Body of pancreas (tissue), 4 donors: ENCODE measurements at regions not wholly inside any gene's neighbourhood (a gene's known extent, or its start where the extent isn't known, plus 50 kb on each side); places are given as distances from the start of the nearest gene placed in this dataset.

ENCODE experiments used
- ATAC-seq: fragments of 150-250 bp; one replicate; pipeline ENCODE4 v1.9.1; 2016
- DNase-seq, 4 donors: peaks; one replicate each; pipeline ENCODE4 v3.0.0-alpha.2; 2019
- H3K27ac ChIP-seq, 4 donors: fragments of 200-600 bp; sonication (generic); 1 replicate in 3 of 4; 2 replicates in 1 of 4; pipeline versions ENCODE4 v1.5.1 to v1.6.1; 2016 to 2019; ENCODE audit warnings: mild to moderate bottlenecking in 1 of 4, mixed read lengths in 1 of 4, moderate library complexity in 1 of 4
- H3K27me3 ChIP-seq, 2 donors: fragments of 200-600 bp; sonication (generic); one replicate each; pipeline ENCODE4 v1.6.0; 2016; ENCODE audit warnings: mild to moderate bottlenecking in 1 of 2
- H3K36me3 ChIP-seq, 2 donors: fragments of 200-600 bp; sonication (generic); replicated peaks in 1 of 2; 2 replicates each; pipeline ENCODE4 v1.5.1; 2016; ENCODE audit warnings: low read depth in 2 of 2; ENCODE audit not compliant: insufficient read depth in 1 of 2
- H3K4me1 ChIP-seq: fragments of 200-600 bp; sonication (generic); one replicate; pipeline ENCODE4 v1.6.0; 2016
- H3K4me3 ChIP-seq, 2 donors: fragments of 200-600 bp; sonication (generic); 1 replicate in 1 of 2; 2 replicates in 1 of 2; pipeline ENCODE4 v1.5.1; 2016 to 2019
- H3K9me3 ChIP-seq, 3 donors: fragments of 200-600 bp; sonication (generic); 1 replicate in 2 of 3; 2 replicates in 1 of 3; pipeline ENCODE4 v1.5.1; 2016
- CTCF ChIP-seq, 7 experiments: fragments of 450-650 bp in 4 of 7; fragments of 200-600 bp in 3 of 7; sonication (generic) in 3 of 7; IDR thresholded peaks; one replicate each; pipeline ENCODE4 v1.5.1; 2016 to 2019; ENCODE audit warnings: antibody characterized with exemption in 7 of 7
- POLR2A ChIP-seq, 3 donors: fragments of 450-650 bp; IDR thresholded peaks; one replicate each; pipeline ENCODE4 v1.6.1; 2016; ENCODE audit warnings: antibody characterized with exemption in 3 of 3, mild to moderate bottlenecking in 2 of 3
- WGBS, 2 donors: methylation state at CpG; one replicate each; pipeline ENCODE4 v1.1.5; 2017; 5-methylcytosine and 5-hydroxymethylcytosine counted together
- intact Hi-C: fragments of 100-400 bp; cut with DNase I; formaldehyde crosslinking; loops from one replicate; pipeline ENCODE4 v1.15.1; 2023

- no peak overlapping the region for H3K4me3 ChIP-seq
Observed at GRCh38 chr1:194802572-194802971, 1616.2 kb upstream of the B3GALT2 start.

GRCh38 chr1:194795917-194796593 lies 1609.6 kb upstream of the B3GALT2 start:
- no peaks in the 10 kb centered on the region for H3K9me3 ChIP-seq
- H3K4me3 ChIP-seq = no peak overlapping the region
- H3K27ac ChIP-seq = no peak overlapping the region
- intact Hi-C loops = no loop called here
- ATAC-seq (no peak), DNase-seq (no peak)
- no peaks in the 10 kb centered on the region for H3K36me3 ChIP-seq
- WGBS, 2 donors = 45 to 66% methylated on average over 4 of the region's 4 CpGs
- no peaks in the 10 kb centered on the region for H3K27me3 ChIP-seq
- no peaks in the 10 kb centered on the region for H3K4me1 ChIP-seq
- TF ChIP-seq POLR2A (IDR thresholded peaks at IDR 0.05) (no peak), CTCF (IDR thresholded peaks at IDR 0.05) (no peak)

More at GRCh38 chr1:194802572-194802971, 1616.2 kb upstream of the B3GALT2 start:
- Histone ChIP-seq H3K27ac (no peak overlapping the region), H3K4me1 (no peaks in the 10 kb centered on the region), H3K36me3 (no peaks in the 10 kb centered on the region), H3K27me3 (no peaks in the 10 kb centered on the region), H3K9me3 (no peaks in the 10 kb centered on the region)
- TF ChIP-seq CTCF (IDR thresholded peaks at IDR 0.05) = no peak
- TF ChIP-seq POLR2A (IDR thresholded peaks at IDR 0.05) = no peak
- intact Hi-C loops = no loop called here
- 14 to 18% methylated on average over 3 of the region's 3 CpGs for WGBS, 2 donors
- DNase-seq (no peak), ATAC-seq (no peak)

GRCh38 chr1:194787001-194787400 lies 1600.6 kb upstream of the B3GALT2 start:
- WGBS, 2 donors = 57 to 66% methylated on average over 3 of the region's 3 CpGs
- no peak for ATAC-seq
- intact Hi-C loops = no loop called here
- H3K4me3 ChIP-seq = no peak overlapping the region
- H3K36me3 ChIP-seq = no peaks in the 10 kb centered on the region
- no peak for DNase-seq
- no peaks in the 10 kb centered on the region for H3K27me3 ChIP-seq
- H3K4me1 ChIP-seq = no peaks in the 10 kb centered on the region
- no peak overlapping the region for H3K27ac ChIP-seq
- no peaks in the 10 kb centered on the region for H3K9me3 ChIP-seq
- no peak for TF ChIP-seq CTCF (IDR thresholded peaks at IDR 0.05)
- TF ChIP-seq POLR2A (IDR thresholded peaks at IDR 0.05) = no peak

- no peaks in the 10 kb centered on the region for H3K4me1 ChIP-seq
- no peak for TF ChIP-seq POLR2A (IDR thresholded peaks at IDR 0.05)
- no peak for TF ChIP-seq CTCF (IDR thresholded peaks at IDR 0.05)
- 58 to 73% methylated on average over 4 of the region's 4 CpGs for whole genome bisulfite sequencing, 2 donors
- ATAC-seq (no peak), DNase-seq (no peak)
- intact Hi-C loops = no loop called here
- H3K4me3 ChIP-seq = no peak overlapping the region
- no peak overlapping the region for H3K27ac ChIP-seq
- H3K9me3 ChIP-seq = no peaks in the 10 kb centered on the region
- H3K36me3 ChIP-seq = no peaks in the 10 kb centered on the region
- no peaks in the 10 kb centered on the region for H3K27me3 ChIP-seq
Observed at GRCh38 chr1:194786027-194786426, 1599.6 kb upstream of the B3GALT2 start.

- WGBS, 2 donors = 64 to 76% methylated on average over 3 of the region's 3 CpGs
Observed at GRCh38 chr1:194776657-194777056, 1590.2 kb upstream of the B3GALT2 start.

More at GRCh38 chr1:194776657-194777056, 1590.2 kb upstream of the B3GALT2 start:
- no peaks in the 10 kb centered on the region for H3K4me1 ChIP-seq
- DNase-seq = no peak
- H3K27me3 ChIP-seq = no peaks in the 10 kb centered on the region
- TF ChIP-seq CTCF (IDR thresholded peaks at IDR 0.05) (no peak), POLR2A (IDR thresholded peaks at IDR 0.05) (no peak)
- H3K27ac ChIP-seq = no peak overlapping the region
- H3K36me3 ChIP-seq = no peaks in the 10 kb centered on the region
- intact Hi-C loops = no loop called here
- no peak for ATAC-seq
- H3K9me3 ChIP-seq = no peaks in the 10 kb centered on the region
- no peak overlapping the region for H3K4me3 ChIP-seq
